HepG2 (cell line): ENCODE measurements at regions not wholly inside any gene's neighbourhood (a gene's known extent, or its start where the extent isn't known, plus 50 kb on each side); places are given as distances from the start of the nearest gene placed in this dataset.

Source experiments
- NFAT5 ChIP-seq: sonication (generic); formaldehyde crosslinking; IDR thresholded peaks from 2 replicates; pipeline ENCODE4 v1.4.0; 2020; ENCODE audit warnings: missing genetic modification reagents
- RARA ChIP-seq: IDR thresholded peaks from 2 replicates; pipeline ENCODE4 v1.6.1; 2016; ENCODE audit warnings: missing genetic modification reagents, missing compliant biosample characterization
- SMARCE1 ChIP-seq: fragments of 450-650 bp; IDR thresholded peaks from 2 replicates; pipeline ENCODE4 v1.6.1; 2017; ENCODE audit warnings: borderline replicate concordance
- YY1 ChIP-seq: IDR thresholded peaks from 2 replicates; pipeline ENCODE4 v1.6.1; 2011; ENCODE audit warnings: low read length, low read depth, moderate library complexity, mild to moderate bottlenecking; ENCODE audit not compliant: insufficient read depth, insufficient replicate concordance
- ZKSCAN5 ChIP-seq: sonication (generic); formaldehyde crosslinking; IDR thresholded peaks from 2 replicates; pipeline ENCODE4 v1.5.1; 2020; ENCODE audit warnings: mild to moderate bottlenecking, missing genetic modification reagents
- ZMYM3 ChIP-seq: sonication (generic); formaldehyde crosslinking; IDR thresholded peaks from 2 replicates; pipeline ENCODE4 v1.5.1; 2020; ENCODE audit warnings: mild to moderate bottlenecking, missing genetic modification reagents
- ZNF264 ChIP-seq: sonication (generic); formaldehyde crosslinking; IDR thresholded peaks from 2 replicates; pipeline ENCODE4 v1.4.0; 2020; ENCODE audit warnings: missing genetic modification reagents
- ZNF30 ChIP-seq: sonication (generic); formaldehyde crosslinking; IDR thresholded peaks from 2 replicates; pipeline ENCODE4 v1.5.0; 2020; ENCODE audit warnings: mild to moderate bottlenecking, missing genetic modification reagents
- ZNF543 ChIP-seq: sonication (generic); formaldehyde crosslinking; IDR thresholded peaks from 2 replicates; pipeline ENCODE4 v1.4.0; 2020; ENCODE audit warnings: mild to moderate bottlenecking, missing genetic modification reagents
- ZNF589 ChIP-seq: sonication (generic); formaldehyde crosslinking; conservative IDR thresholded peaks from 2 replicates; pipeline ENCODE4 v1.8.0; 2022; ENCODE audit warnings: mild to moderate bottlenecking, moderate library complexity, missing genetic modification reagents
- ZNF781 ChIP-seq: sonication (generic); formaldehyde crosslinking; IDR thresholded peaks from 2 replicates; pipeline ENCODE4 v1.5.1; 2020; ENCODE audit warnings: borderline replicate concordance, mild to moderate bottlenecking, missing genetic modification reagents; ENCODE audit errors: not compliant biosample characterization
- ZNF790 ChIP-seq: sonication (generic); formaldehyde crosslinking; IDR thresholded peaks from 2 replicates; pipeline ENCODE4 v1.8.0; 2022; ENCODE audit warnings: missing genetic modification reagents, mild to moderate bottlenecking, borderline replicate concordance
- TF ChIP-seq, protein P1 (sequence below): sonication (generic); formaldehyde crosslinking; conservative IDR thresholded peaks from 2 replicates; pipeline ENCODE4 v1.4.0; 2020; ENCODE audit warnings: missing genetic modification reagents
- TF ChIP-seq, protein P2 (sequence below): sonication (generic); formaldehyde crosslinking; IDR thresholded peaks from 2 replicates; pipeline ENCODE4 v1.5.1; 2020; ENCODE audit warnings: missing genetic modification reagents, mild to moderate bottlenecking, borderline replicate concordance

DNA sequence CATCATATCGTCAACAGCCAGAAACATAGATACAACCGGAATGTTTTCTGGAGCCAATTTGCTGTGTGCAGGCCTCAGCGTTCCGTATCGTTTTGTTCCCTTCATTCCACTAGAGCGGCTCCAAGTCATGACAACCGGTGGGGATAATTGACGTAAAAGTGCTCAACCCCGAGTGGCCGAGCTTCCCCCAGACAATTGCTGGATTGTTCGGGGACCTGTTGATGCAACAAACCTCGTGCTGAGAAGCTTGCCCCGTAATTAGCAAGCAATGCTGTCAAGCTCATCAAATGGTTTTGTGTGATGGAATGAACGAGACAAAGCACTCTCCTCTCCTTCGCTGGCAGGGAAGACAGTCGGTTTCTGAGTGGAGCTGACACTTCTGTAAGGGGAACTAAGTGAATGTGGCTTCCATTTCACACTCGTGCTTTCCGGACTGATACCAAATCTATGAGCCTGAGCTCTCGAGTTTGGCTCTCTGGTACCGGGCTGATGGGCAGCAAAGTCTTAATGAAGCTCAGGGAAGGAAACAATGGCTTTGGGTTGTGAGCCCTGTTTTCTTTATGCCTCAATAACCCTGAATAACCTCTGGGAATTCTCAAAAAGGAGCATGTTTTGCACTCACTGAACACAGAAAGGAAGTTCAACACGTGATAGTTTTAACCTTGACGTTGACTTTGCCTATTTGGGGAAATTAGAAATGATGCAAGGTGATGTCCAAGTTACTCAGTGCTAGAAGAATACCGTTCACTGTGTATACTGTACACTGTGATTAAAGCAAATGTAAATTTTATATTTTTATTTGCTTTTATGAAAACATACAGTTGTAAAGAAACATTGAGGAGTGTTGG, 220.5 kb downstream of the BAMBI start (continued):
- TF ChIP-seq, protein P1, sequence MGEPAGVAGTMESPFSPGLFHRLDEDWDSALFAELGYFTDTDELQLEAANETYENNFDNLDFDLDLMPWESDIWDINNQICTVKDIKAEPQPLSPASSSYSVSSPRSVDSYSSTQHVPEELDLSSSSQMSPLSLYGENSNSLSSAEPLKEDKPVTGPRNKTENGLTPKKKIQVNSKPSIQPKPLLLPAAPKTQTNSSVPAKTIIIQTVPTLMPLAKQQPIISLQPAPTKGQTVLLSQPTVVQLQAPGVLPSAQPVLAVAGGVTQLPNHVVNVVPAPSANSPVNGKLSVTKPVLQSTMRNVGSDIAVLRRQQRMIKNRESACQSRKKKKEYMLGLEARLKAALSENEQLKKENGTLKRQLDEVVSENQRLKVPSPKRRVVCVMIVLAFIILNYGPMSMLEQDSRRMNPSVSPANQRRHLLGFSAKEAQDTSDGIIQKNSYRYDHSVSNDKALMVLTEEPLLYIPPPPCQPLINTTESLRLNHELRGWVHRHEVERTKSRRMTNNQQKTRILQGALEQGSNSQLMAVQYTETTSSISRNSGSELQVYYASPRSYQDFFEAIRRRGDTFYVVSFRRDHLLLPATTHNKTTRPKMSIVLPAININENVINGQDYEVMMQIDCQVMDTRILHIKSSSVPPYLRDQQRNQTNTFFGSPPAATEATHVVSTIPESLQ (CRISPR knock-in tag), result no peak
- no peak for TF ChIP-seq ZNF30 (CRISPR knock-in tag)
- TF ChIP-seq ZNF781 (CRISPR knock-in tag), result no peak
- TF ChIP-seq ZNF264 (CRISPR knock-in tag), result no peak
- TF ChIP-seq SMARCE1, result no peak
- TF ChIP-seq NFAT5, result no peak
- no peak for TF ChIP-seq YY1
- TF ChIP-seq ZNF790 (CRISPR knock-in tag), result no peak
- TF ChIP-seq ZNF589 (CRISPR knock-in tag), result no peak
- TF ChIP-seq, protein P2, sequence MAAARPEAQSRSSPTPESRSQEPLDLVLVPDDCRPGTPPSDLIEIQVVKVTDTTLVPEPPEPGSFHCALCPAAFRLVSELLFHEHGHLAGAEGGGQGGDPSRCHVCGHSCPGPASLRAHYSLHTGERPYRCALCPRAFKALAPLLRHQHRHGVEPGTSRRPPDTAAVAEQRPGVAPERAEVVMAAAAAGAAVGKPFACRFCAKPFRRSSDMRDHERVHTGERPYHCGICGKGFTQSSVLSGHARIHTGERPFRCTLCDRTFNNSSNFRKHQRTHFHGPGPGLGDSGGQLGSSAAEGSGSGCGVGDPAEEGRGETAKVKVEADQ, result no peak
- TF ChIP-seq RARA (CRISPR knock-in tag), result peak; percentile 63
- no peak for TF ChIP-seq ZKSCAN5 (CRISPR knock-in tag)
- no peak for TF ChIP-seq ZNF543 (CRISPR knock-in tag)
- TF ChIP-seq ZMYM3 (CRISPR knock-in tag), result no peak
